ENCODE measurements at regions not wholly inside any gene's neighbourhood (a gene's known extent, or its start where the extent isn't known, plus 50 kb on each side); places are given as distances from the start of the nearest gene placed in this dataset.

DNA sequence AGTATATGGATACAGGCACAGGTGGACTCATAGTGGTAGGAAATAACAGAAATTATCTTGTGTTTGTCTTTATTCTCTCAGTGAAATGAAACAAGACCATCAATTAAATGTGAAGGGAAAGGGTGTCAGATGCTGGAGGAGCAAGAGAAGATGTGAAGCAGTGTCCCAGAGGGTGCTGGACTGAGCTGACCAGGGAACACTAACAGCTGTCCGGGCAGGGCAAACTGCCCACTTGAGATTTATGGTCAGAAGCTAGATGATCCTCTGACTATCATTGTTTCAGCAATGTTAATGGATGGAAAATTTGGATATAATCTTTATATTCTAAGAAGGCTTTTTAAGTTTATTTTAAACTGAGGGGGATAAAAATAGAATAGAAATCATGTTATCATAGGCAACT is 267.2 kb upstream of the SLC7A11 start:
- TF ChIP-seq, protein P1, sequence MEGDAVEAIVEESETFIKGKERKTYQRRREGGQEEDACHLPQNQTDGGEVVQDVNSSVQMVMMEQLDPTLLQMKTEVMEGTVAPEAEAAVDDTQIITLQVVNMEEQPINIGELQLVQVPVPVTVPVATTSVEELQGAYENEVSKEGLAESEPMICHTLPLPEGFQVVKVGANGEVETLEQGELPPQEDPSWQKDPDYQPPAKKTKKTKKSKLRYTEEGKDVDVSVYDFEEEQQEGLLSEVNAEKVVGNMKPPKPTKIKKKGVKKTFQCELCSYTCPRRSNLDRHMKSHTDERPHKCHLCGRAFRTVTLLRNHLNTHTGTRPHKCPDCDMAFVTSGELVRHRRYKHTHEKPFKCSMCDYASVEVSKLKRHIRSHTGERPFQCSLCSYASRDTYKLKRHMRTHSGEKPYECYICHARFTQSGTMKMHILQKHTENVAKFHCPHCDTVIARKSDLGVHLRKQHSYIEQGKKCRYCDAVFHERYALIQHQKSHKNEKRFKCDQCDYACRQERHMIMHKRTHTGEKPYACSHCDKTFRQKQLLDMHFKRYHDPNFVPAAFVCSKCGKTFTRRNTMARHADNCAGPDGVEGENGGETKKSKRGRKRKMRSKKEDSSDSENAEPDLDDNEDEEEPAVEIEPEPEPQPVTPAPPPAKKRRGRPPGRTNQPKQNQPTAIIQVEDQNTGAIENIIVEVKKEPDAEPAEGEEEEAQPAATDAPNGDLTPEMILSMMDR (conservative IDR thresholded peaks at IDR 0.05; ENCODE audit: low read depth, low read length) = no peak
- TF ChIP-seq EZH2 (IDR thresholded peaks at IDR 0.05; ENCODE audit: low read length, unreplicated experiment) = no peak

Measured in PC-3 (cell line).